GM12875 (cell line): ENCODE measurements at regions not wholly inside any gene's neighbourhood (a gene's known extent, or its start where the extent isn't known, plus 50 kb on each side); places are given as distances from the start of the nearest gene placed in this dataset.

Experiments
- H3K4me3 ChIP-seq: one replicate; pipeline ENCODE4 v1.5.1; 2011; ENCODE audit warnings: low read depth, low read length, control low read depth
- CTCF ChIP-seq: IDR thresholded peaks from 2 replicates; pipeline ENCODE4 v1.5.1; 2011; ENCODE audit warnings: low read depth, mild to moderate bottlenecking, control low read depth, inconsistent platforms, low read length, moderate library complexity, borderline replicate concordance; ENCODE audit not compliant: insufficient read depth

- no peak for TF ChIP-seq CTCF
- no peak overlapping the region for H3K4me3 ChIP-seq
Measured at GRCh38 chr3:146827836-146828235, 222.7 kb upstream of the PLSCR5 start.

- H3K4me3 ChIP-seq: no peak overlapping the region
- TF ChIP-seq CTCF: no peak
Measured at GRCh38 chr3:146823622-146824021, 218.5 kb upstream of the PLSCR5 start.

GRCh38 chr3:146818866-146819265, 213.7 kb upstream of the PLSCR5 start:
- no peak overlapping the region for H3K4me3 ChIP-seq
- no peak for TF ChIP-seq CTCF

GRCh38 chr3:146818301-146818700, 213.2 kb upstream of the PLSCR5 start:
- TF ChIP-seq CTCF: no peak
- no peak overlapping the region for H3K4me3 ChIP-seq

- TF ChIP-seq CTCF: no peak
- H3K4me3 ChIP-seq: no peak overlapping the region
Measured at GRCh38 chr3:146817704-146818103, 212.6 kb upstream of the PLSCR5 start.

- no peak for TF ChIP-seq CTCF
- no peak overlapping the region for H3K4me3 ChIP-seq
Measured at GRCh38 chr3:146814601-146815315, 209.6 kb upstream of the PLSCR5 start.

- TF ChIP-seq CTCF: no peak
- no peak overlapping the region for H3K4me3 ChIP-seq
Measured at GRCh38 chr3:146813496-146813895, 208.3 kb upstream of the PLSCR5 start.
